BLaER1 (cell line): ENCODE measurements at regions not wholly inside any gene's neighbourhood (a gene's known extent, or its start where the extent isn't known, plus 50 kb on each side); places are given as distances from the start of the nearest gene placed in this dataset.

Experiments
- H3K27ac ChIP-seq: shearing (Covaris generic); formaldehyde crosslinking; 2 replicates; pipeline ENCODE4 v1.8.1; 2022
- H3K27me3 ChIP-seq: shearing (Covaris generic); formaldehyde crosslinking; 2 replicates; pipeline ENCODE4 v1.8.1; 2022
- H3K36me3 ChIP-seq: shearing (Covaris generic); formaldehyde crosslinking; 2 replicates; pipeline ENCODE4 v1.8.1; 2022
- H3K4me1 ChIP-seq: shearing (Covaris generic); formaldehyde crosslinking; 2 replicates; pipeline ENCODE4 v1.8.1; 2022
- H3K4me2 ChIP-seq: shearing (Covaris generic); formaldehyde crosslinking; 2 replicates; pipeline ENCODE4 v1.8.1; 2022
- H3K4me3 ChIP-seq: shearing (Covaris generic); formaldehyde crosslinking; 2 replicates; pipeline ENCODE4 v1.8.1; 2022
- H3K9ac ChIP-seq: shearing (Covaris generic); formaldehyde crosslinking; 2 replicates; pipeline ENCODE4 v1.8.1; 2022
- H3K9me3 ChIP-seq: shearing (Covaris generic); formaldehyde crosslinking; 2 replicates; pipeline ENCODE4 v1.8.1; 2022
- H4K20me1 ChIP-seq: shearing (Covaris generic); formaldehyde crosslinking; 2 replicates; pipeline ENCODE4 v1.8.1; 2022
- Cebpa-rat ChIP-seq: shearing (Covaris generic); IDR thresholded peaks from 2 replicates; pipeline ENCODE4 v1.8.1; 2022

DNA sequence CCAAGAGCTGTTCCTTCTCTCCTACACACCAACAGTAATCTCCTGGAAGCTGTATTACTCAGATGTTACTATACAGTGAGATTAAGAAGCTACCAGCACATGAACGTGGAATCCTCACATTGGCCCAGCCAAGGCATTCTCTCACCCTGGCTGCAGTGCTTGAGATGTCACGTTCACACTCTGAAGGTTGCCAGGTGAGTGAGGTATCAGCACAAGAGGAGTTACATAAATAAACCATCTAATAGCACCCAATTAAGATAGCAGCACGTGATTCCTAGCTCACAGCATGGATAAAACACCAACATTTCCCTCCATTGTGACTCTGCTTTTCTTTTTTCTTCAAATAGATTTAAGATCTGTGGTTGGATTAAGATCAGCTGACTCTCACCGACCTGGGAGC lies 182.8 kb downstream of the PLPP3 start:
- no peaks in the 10 kb centered on the region for H3K9me3 ChIP-seq
- TF ChIP-seq Cebpa-rat = no peak
- no peak overlapping the region for H3K4me3 ChIP-seq
- H3K27ac ChIP-seq = no peak overlapping the region
- no peak overlapping the region for H3K9ac ChIP-seq
- H3K27me3 ChIP-seq = no peaks in the 10 kb centered on the region
- no peaks in the 10 kb centered on the region for H3K4me1 ChIP-seq
- H3K4me2 ChIP-seq = no peak overlapping the region
- H4K20me1 ChIP-seq = no peaks in the 10 kb centered on the region
- no peaks in the 10 kb centered on the region for H3K36me3 ChIP-seq

DNA sequence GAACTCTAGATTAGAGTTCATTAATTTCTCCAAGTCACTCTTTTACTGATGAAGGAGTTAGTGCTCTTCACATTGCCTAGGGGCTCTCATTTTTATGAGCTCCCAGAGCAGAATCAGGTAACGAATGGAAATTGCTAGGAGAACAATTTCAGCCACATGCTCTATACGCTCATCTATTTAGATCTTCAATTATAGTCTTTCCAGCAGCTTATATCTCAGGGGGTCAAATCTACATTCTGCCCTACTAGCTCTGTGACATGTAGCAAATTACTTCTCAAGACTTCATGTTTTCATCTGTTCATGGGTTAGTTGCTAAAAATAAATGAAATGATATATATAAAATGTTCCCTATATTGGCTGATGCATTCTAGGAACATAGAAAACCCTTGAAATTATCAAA lies 183.6 kb downstream of the PLPP3 start:
- H4K20me1 ChIP-seq = no peaks in the 10 kb centered on the region
- H3K27ac ChIP-seq = no peak overlapping the region
- H3K4me1 ChIP-seq = no peaks in the 10 kb centered on the region
- no peak overlapping the region for H3K4me3 ChIP-seq
- no peak for TF ChIP-seq Cebpa-rat
- no peak overlapping the region for H3K4me2 ChIP-seq
- H3K9ac ChIP-seq = no peak overlapping the region
- no peaks in the 10 kb centered on the region for H3K36me3 ChIP-seq
- no peaks in the 10 kb centered on the region for H3K27me3 ChIP-seq
- no peaks in the 10 kb centered on the region for H3K9me3 ChIP-seq

DNA sequence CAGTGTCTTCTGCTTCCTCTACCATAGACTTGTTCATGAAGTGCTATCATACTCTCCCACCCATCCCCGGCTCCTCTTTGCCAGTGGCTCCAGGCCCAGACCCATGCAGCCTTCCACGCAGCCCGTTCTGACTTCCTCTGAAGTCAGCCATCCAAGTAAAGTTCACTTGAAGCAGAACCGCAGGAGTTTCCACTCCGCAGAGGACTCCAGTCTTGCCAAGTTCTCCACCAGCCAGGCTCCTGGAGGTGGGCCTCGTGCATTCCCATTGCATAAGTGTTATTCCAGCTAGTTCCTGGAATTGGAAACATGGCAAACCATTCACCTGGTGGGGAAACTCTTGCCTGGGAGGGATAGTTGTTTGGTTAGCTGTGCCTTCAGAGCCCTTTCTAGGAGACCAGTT lies 185.1 kb downstream of the PLPP3 start:
- Histone ChIP-seq H3K9me3 (no peaks in the 10 kb centered on the region), H3K4me3 (no peak overlapping the region), H3K27ac (no peak overlapping the region), H3K9ac (no peak overlapping the region), H3K4me2 (no peak overlapping the region), H3K27me3 (no peaks in the 10 kb centered on the region), H3K36me3 (no peaks in the 10 kb centered on the region), H3K4me1 (no peaks in the 10 kb centered on the region), H4K20me1 (no peaks in the 10 kb centered on the region)
- no peak for TF ChIP-seq Cebpa-rat

DNA sequence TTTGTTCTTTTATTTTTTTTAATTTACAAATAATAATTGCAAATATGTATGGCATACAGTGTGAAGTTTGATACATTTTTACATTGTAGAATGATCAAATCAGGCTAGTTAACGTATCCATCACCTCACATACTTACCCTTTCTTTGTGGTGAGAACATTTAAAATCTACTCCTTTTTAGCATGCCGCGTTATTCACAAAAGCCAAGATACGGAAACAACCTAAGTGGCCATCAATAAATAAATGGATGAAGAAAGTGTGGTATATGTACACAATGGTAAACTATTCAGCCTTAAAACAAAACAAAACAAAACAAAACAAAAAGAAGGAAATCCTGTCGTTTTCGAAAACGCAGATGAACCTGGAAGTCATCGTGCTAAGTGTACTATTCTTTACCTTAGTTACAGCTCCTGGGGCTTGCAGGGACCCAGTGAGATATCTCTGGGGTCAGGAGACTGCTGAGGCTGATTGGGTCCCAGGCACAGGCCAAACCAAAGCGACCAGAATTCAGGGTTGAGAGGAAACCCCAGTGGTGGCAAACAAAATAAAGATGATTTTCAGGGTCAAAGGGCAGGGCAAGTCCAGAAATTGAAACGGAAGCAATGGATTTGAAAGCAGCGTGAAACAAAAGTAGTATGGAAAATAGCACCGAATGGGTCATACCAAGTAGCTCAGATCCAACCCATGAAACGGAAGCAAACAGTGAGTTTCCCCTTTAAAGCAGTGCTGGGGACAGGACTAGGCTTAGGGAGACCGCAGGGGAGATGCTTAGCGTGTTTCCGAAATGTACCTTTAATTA lies 188.2 kb downstream of the PLPP3 start:
- Histone ChIP-seq H4K20me1 (no peaks in the 10 kb centered on the region), H3K9ac (no peak overlapping the region), H3K4me2 (no peak overlapping the region), H3K4me3 (no peak overlapping the region), H3K36me3 (no peaks in the 10 kb centered on the region), H3K27ac (no peak overlapping the region), H3K9me3 (no peaks in the 10 kb centered on the region), H3K4me1 (no peaks in the 10 kb centered on the region), H3K27me3 (no peaks in the 10 kb centered on the region)
- no peak for TF ChIP-seq Cebpa-rat

DNA sequence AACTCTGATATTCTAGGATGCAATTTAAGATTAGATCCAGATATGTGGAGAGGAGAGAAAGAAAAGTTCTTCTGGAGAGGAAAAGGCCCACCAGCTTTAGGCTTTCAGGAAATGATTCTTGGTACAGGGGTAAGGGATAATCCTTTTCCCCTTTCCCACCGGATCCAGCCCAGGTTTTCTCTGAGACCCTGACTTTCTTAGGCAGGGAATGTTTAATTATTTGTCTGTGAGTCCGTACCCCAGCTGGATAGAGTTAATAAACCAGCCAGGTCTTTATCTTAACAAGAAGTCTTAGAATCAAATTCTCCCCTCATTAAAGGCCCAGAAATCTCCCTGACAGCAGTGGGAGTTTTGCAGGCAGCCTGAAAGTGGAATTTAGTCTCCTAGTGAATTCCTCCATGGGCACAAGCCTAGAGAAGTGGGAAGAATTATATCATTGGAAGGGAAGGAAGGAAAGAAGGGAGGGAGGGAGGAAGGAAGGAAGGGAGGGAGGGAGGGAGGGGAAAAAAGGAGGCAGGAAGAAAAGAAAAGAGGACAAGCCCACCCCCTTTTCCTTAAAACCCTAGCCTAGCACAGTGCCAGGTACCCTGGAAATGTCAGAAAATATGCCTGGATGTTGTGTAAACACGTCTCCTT lies 189.0 kb downstream of the PLPP3 start:
- H3K36me3 ChIP-seq = no peaks in the 10 kb centered on the region
- no peak overlapping the region for H3K9ac ChIP-seq
- no peak overlapping the region for H3K4me2 ChIP-seq
- no peak overlapping the region for H3K4me3 ChIP-seq
- peaks cover 6% of the 10 kb centered on the region for H3K4me1 ChIP-seq
- no peaks in the 10 kb centered on the region for H3K9me3 ChIP-seq
- no peak overlapping the region for H3K27ac ChIP-seq
- no peaks in the 10 kb centered on the region for H4K20me1 ChIP-seq
- H3K27me3 ChIP-seq = no peaks in the 10 kb centered on the region
- TF ChIP-seq Cebpa-rat = no peak

DNA sequence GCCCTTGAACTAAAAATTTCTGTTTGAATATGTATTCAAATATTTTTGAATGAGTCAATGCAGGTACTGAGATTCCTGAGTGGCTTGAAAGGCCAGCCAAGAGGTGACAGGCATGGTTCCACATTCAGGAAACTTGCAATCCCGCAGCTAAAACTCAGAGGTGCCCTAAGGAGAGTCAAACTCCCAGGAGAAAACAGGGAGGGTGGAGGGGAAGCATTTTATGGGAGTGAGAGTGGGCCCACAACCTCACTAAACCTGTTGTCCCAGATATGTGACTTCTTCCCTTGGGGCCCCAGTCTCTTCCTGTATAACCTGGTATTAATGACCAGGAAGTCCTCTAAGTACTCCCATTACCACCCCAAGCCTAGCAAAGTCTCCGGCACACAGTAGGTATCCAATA lies 189.6 kb downstream of the PLPP3 start:
- Histone ChIP-seq H3K4me1 (peaks cover 12% of the 10 kb centered on the region), H3K4me3 (no peak overlapping the region), H3K9ac (no peak overlapping the region), H3K27me3 (no peaks in the 10 kb centered on the region), H4K20me1 (no peaks in the 10 kb centered on the region), H3K9me3 (no peaks in the 10 kb centered on the region), H3K36me3 (no peaks in the 10 kb centered on the region), H3K27ac (no peak overlapping the region), H3K4me2 (no peak overlapping the region)
- TF ChIP-seq Cebpa-rat = no peak

DNA sequence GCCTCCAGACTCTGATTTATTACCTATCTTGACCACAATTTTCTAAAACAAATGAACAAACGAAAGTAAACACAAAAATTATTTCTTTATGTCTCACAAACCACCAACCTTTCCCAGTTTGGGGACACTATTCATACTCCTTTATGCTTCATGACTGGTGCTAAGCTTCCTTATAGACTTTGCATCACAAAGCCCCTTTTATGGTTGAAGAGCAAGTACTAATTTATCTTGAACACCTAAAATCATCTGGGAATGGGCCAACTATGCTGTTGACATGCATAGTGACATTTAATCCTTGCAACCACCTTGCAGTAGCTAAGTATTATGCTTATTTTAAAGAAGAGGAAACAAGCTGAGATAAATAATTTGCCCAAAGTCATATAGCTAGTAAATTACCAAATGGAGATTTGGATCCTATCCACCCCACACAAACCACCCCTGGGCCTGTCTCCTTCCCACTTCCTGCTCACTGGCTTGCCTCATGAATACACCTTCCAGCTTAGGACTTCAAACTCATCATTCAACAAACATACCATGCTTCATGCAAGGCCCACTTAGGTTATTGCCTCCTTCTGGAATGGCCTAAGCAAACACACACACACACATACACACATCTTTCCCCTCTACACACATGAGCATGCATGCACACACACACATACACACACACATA lies 192.2 kb downstream of the PLPP3 start:
- H3K4me2 ChIP-seq = no peak overlapping the region

DNA sequence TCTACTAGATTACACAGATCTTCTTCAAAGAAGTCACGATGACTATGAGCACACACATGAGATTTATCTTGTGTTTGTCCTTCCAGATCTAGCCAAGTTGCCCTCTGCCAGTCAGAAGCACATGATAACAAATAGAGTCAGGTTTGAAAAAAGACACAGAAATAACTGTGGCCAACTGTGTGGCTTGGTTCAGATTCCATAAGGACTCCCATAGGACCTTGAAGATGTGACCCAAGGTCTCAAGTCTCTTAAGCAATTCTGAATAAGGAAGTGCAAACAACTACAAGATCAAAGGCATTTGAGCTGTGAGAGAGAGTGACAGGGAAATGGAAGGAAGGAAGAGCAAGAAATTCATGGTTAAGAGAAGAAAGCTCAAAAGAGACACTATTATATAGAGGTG lies 194.0 kb downstream of the PLPP3 start:
- Histone ChIP-seq H3K27me3 (no peaks in the 10 kb centered on the region), H3K4me1 (peaks cover 15% of the 10 kb centered on the region), H3K4me3 (no peak overlapping the region), H3K27ac (no peak overlapping the region), H4K20me1 (no peaks in the 10 kb centered on the region), H3K9ac (no peak overlapping the region), H3K36me3 (no peaks in the 10 kb centered on the region), H3K9me3 (no peaks in the 10 kb centered on the region), H3K4me2 (peak overlapping the region; percentile 12)
- peak; percentile 42; the same call in 1 of the 2 replicates for TF ChIP-seq Cebpa-rat

More for the DNA sequence above, 192.2 kb downstream of the PLPP3 start:
- Histone ChIP-seq H3K27ac (no peak overlapping the region), H3K9me3 (no peaks in the 10 kb centered on the region), H3K9ac (no peak overlapping the region), H4K20me1 (no peaks in the 10 kb centered on the region), H3K27me3 (no peaks in the 10 kb centered on the region), H3K36me3 (no peaks in the 10 kb centered on the region), H3K4me1 (peaks cover 15% of the 10 kb centered on the region), H3K4me3 (no peak overlapping the region)
- TF ChIP-seq Cebpa-rat = no peak

DNA sequence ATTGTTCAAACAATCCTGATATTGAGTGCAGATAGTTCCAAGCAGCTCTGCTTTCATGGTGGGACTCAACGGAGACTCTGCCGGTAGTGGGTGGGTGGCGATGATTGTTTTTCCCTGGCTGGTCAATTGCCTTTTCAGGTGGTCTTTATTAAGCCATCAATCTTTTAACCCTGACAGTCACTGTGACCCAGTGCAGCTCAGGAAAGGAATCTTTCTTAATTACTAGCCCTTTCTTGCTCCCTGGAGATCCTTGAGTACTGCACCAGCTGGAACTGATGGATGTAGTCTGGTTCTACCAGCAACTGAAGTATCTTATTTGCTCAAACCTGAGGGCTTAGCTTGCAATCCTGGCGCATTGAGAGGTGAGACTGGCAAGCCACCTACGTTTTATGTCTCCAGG lies 196.4 kb downstream of the PLPP3 start:
- Histone ChIP-seq H3K4me1 (peaks cover 15% of the 10 kb centered on the region), H3K9me3 (no peaks in the 10 kb centered on the region), H3K4me2 (no peak overlapping the region), H3K27ac (no peak overlapping the region), H3K4me3 (no peak overlapping the region), H4K20me1 (no peaks in the 10 kb centered on the region), H3K36me3 (no peaks in the 10 kb centered on the region), H3K9ac (no peak overlapping the region), H3K27me3 (no peaks in the 10 kb centered on the region)
- no peak for TF ChIP-seq Cebpa-rat

DNA sequence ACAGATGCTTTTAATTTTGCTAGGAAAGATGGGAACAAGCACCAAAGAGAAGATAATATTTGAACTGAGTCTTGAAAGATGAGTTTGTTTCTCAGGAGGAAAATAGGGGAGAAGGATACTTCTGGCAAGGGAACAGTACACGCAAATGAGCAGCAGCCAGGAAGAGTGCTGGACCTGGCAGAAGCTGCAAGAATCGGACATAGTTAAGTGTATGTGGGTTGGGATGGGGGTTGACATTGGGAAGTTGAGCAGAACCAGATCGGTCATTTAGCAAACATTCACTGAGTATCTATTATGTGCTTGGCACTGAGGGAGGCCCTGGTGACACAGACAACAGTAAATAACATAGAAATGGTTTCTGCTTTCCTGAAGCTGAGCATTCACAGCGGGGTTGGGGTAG lies 198.8 kb downstream of the PLPP3 start:
- Histone ChIP-seq H3K4me2 (no peak overlapping the region), H3K27me3 (no peaks in the 10 kb centered on the region), H3K4me3 (no peak overlapping the region), H3K9me3 (no peaks in the 10 kb centered on the region), H3K27ac (no peak overlapping the region), H3K9ac (no peak overlapping the region), H3K36me3 (no peaks in the 10 kb centered on the region), H3K4me1 (peaks cover 11% of the 10 kb centered on the region), H4K20me1 (no peaks in the 10 kb centered on the region)
- TF ChIP-seq Cebpa-rat = no peak
